ENCODE measurements at regions not wholly inside any gene's neighbourhood (a gene's known extent, or its start where the extent isn't known, plus 50 kb on each side); places are given as distances from the start of the nearest gene placed in this dataset.

- Histone ChIP-seq H3K14ac (ENCODE audit: insufficient read depth, low read length) (no peak overlapping the region), H3K56ac (ENCODE audit: insufficient read length, low read depth, low read length) (no peak overlapping the region), H4K20me1 (ENCODE audit: control insufficient read depth, insufficient read depth, insufficient read length) (no peaks in the 10 kb centered on the region), H3K27ac (ENCODE audit: insufficient read length, low read depth, low read length) (no peak overlapping the region), H3K9ac (ENCODE audit: extremely low read depth, insufficient read length, low read length) (no peak overlapping the region), H3K23me2 (ENCODE audit: insufficient read length, low read depth, low read length, poor library complexity, severe bottlenecking) (no peaks in the 10 kb centered on the region), H3K23ac (ENCODE audit: insufficient read length, low read depth, low read length) (no peak overlapping the region), H2AK5ac (ENCODE audit: insufficient read length, low read length) (no peak overlapping the region), H2BK12ac (ENCODE audit: insufficient read length, low read depth, low read length) (no peak overlapping the region), H3K4me2 (ENCODE audit: insufficient read depth, insufficient read length, low read length) (no peak overlapping the region), H2BK120ac (ENCODE audit: low read depth, low read length, poor library complexity, severe bottlenecking) (no peak overlapping the region), H3K27me3 (ENCODE audit: insufficient read depth, low read length) (no peaks in the 10 kb centered on the region), H3T11ph (ENCODE audit: low read length) (no peak overlapping the region), H4K8ac (replicated peaks; ENCODE audit: insufficient read length, low read depth, low read length) (no peak overlapping the region), H2BK20ac (ENCODE audit: low read depth, low read length, poor library complexity, severe bottlenecking) (no peak overlapping the region), H3K9me3 (ENCODE audit: control insufficient read depth, low read depth, low read length) (no peaks in the 10 kb centered on the region), H3K4me1 (ENCODE audit: insufficient read depth, low read length) (no peaks in the 10 kb centered on the region; the same call in 1 of the 2 replicates), H4K91ac (ENCODE audit: insufficient read length, low read depth, low read length) (no peak overlapping the region), H4K5ac (ENCODE audit: insufficient read length, low read depth, low read length) (no peak overlapping the region), H3K4ac (ENCODE audit: low read depth, low read length) (no peak overlapping the region), H3K18ac (ENCODE audit: insufficient read length, low read depth, low read length) (no peak overlapping the region), H2BK5ac (ENCODE audit: insufficient read length, low read length) (no peak overlapping the region), H3K79me1 (ENCODE audit: insufficient read depth, low read depth, low read length, poor library complexity, severe bottlenecking) (no peaks in the 10 kb centered on the region), H2AFZ (ENCODE audit: low read length) (no peak overlapping the region), H2BK15ac (ENCODE audit: low read depth, low read length) (no peak overlapping the region), H3K79me2 (ENCODE audit: insufficient read depth, low read length) (no peaks in the 10 kb centered on the region)
- Mint-ChIP-seq H3K27me3 (ENCODE audit: low read depth) (no peaks in the 10 kb centered on the region), H3K4me3 (no peak overlapping the region), H3K9me3 (peaks cover 0 to under 1% of the 10 kb centered on the region in 2 experiments; a peak in 1 of 5 replicates), H3K4me1 (peaks cover 3 to 6% of the 10 kb centered on the region in 2 experiments; a peak in 3 of 4 replicates), H3K27ac (no peak overlapping the region), H3K36me3 (ENCODE audit: insufficient read depth in 1 of 3, low read depth in 3 of 3) (no peaks in the 10 kb centered on the region)
- no peak for TF ChIP-seq CTCF (conservative IDR thresholded peaks at IDR 0.05)
- no peak for DNase-seq
- WGBS (ENCODE audit: extremely low coverage, insufficient read length, low lambda C conversion rate), result no CpG with 5 or more reads among the region's 6 CpGs
Measured at GRCh38 chr9:107928701-107929371, 439.3 kb upstream of the KLF4 start.
